ENCODE measurements at regions not wholly inside any gene's neighbourhood (a gene's known extent, or its start where the extent isn't known, plus 50 kb on each side); places are given as distances from the start of the nearest gene placed in this dataset.

GRCh38 chr7:45390180-45390579 is 184.0 kb upstream of the ADCY1 start:
- Histone ChIP-seq H3K4me3 (ENCODE audit: low read length) (no peak overlapping the region), H3K9ac (ENCODE audit: low read length) (no peak overlapping the region), H3K4me1 (ENCODE audit: control insufficient read depth, insufficient read depth, low read length) (no peaks in the 10 kb centered on the region), H3K9me3 (ENCODE audit: control insufficient read depth, low read length) (peaks cover 3% of the 10 kb centered on the region), H3K36me3 (ENCODE audit: control insufficient read depth, insufficient read depth, low read length, severe bottlenecking) (no peaks in the 10 kb centered on the region), H3K27me3 (replicated peaks; ENCODE audit: control insufficient read depth, insufficient read depth, low read length) (peaks cover 2% of the 10 kb centered on the region)
- DNase-seq (ENCODE audit: low read depth) = no peak

GRCh38 chr7:45390731-45391130 is 183.4 kb upstream of the ADCY1 start:
- H3K9ac ChIP-seq (ENCODE audit: low read length) = no peak overlapping the region
- DNase-seq (ENCODE audit: low read depth) = no peak
- H3K4me3 ChIP-seq (ENCODE audit: low read length) = no peak overlapping the region
- H3K36me3 ChIP-seq (ENCODE audit: control insufficient read depth, insufficient read depth, low read length, severe bottlenecking) = no peaks in the 10 kb centered on the region
- H3K4me1 ChIP-seq (ENCODE audit: control insufficient read depth, insufficient read depth, low read length) = no peaks in the 10 kb centered on the region
- H3K9me3 ChIP-seq (ENCODE audit: control insufficient read depth, low read length) = peaks cover 3% of the 10 kb centered on the region
- H3K27me3 ChIP-seq (replicated peaks; ENCODE audit: control insufficient read depth, insufficient read depth, low read length) = peaks cover 2% of the 10 kb centered on the region

GRCh38 chr7:45391618-45392451 is 182.3 kb upstream of the ADCY1 start:
- H3K9me3 ChIP-seq (ENCODE audit: control insufficient read depth, low read length) = peaks cover 3% of the 10 kb centered on the region
- H3K36me3 ChIP-seq (ENCODE audit: control insufficient read depth, insufficient read depth, low read length, severe bottlenecking) = no peaks in the 10 kb centered on the region
- DNase-seq (ENCODE audit: low read depth) = no peak
- no peak overlapping the region for H3K9ac ChIP-seq (ENCODE audit: low read length)
- H3K27me3 ChIP-seq (replicated peaks; ENCODE audit: control insufficient read depth, insufficient read depth, low read length) = peaks cover 2% of the 10 kb centered on the region
- no peak overlapping the region for H3K4me3 ChIP-seq (ENCODE audit: low read length)
- H3K4me1 ChIP-seq (ENCODE audit: control insufficient read depth, insufficient read depth, low read length) = no peaks in the 10 kb centered on the region

GRCh38 chr7:45394117-45394708 is 180.0 kb upstream of the ADCY1 start:
- Histone ChIP-seq H3K9ac (ENCODE audit: low read length) (no peak overlapping the region), H3K9me3 (ENCODE audit: control insufficient read depth, low read length) (peaks cover 3% of the 10 kb centered on the region), H3K4me1 (ENCODE audit: control insufficient read depth, insufficient read depth, low read length) (no peaks in the 10 kb centered on the region), H3K36me3 (ENCODE audit: control insufficient read depth, insufficient read depth, low read length, severe bottlenecking) (no peaks in the 10 kb centered on the region), H3K4me3 (ENCODE audit: low read length) (no peak overlapping the region), H3K27me3 (replicated peaks; ENCODE audit: control insufficient read depth, insufficient read depth, low read length) (peaks cover 2% of the 10 kb centered on the region)
- DNase-seq (ENCODE audit: low read depth) = no peak

- DNase-seq (ENCODE audit: low read depth) = no peak
- Histone ChIP-seq H3K4me3 (ENCODE audit: low read length) (no peak overlapping the region), H3K9ac (ENCODE audit: low read length) (no peak overlapping the region), H3K9me3 (ENCODE audit: control insufficient read depth, low read length) (peaks cover 8% of the 10 kb centered on the region), H3K27me3 (replicated peaks; ENCODE audit: control insufficient read depth, insufficient read depth, low read length) (no peaks in the 10 kb centered on the region), H3K36me3 (ENCODE audit: control insufficient read depth, insufficient read depth, low read length, severe bottlenecking) (no peaks in the 10 kb centered on the region), H3K4me1 (ENCODE audit: control insufficient read depth, insufficient read depth, low read length) (peaks cover 25% of the 10 kb centered on the region)
These were observed 175.1 kb upstream of the ADCY1 start for GRCh38 chr7:45399069-45399468.

GRCh38 chr7:45400680-45401079 is 173.5 kb upstream of the ADCY1 start:
- Histone ChIP-seq H3K4me1 (ENCODE audit: control insufficient read depth, insufficient read depth, low read length) (peaks cover 33% of the 10 kb centered on the region), H3K36me3 (ENCODE audit: control insufficient read depth, insufficient read depth, low read length, severe bottlenecking) (no peaks in the 10 kb centered on the region), H3K9ac (ENCODE audit: low read length) (no peak overlapping the region), H3K4me3 (ENCODE audit: low read length) (no peak overlapping the region), H3K9me3 (ENCODE audit: control insufficient read depth, low read length) (peaks cover 10% of the 10 kb centered on the region), H3K27me3 (replicated peaks; ENCODE audit: control insufficient read depth, insufficient read depth, low read length) (no peaks in the 10 kb centered on the region)
- no peak for DNase-seq (ENCODE audit: low read depth)

- Histone ChIP-seq H3K4me3 (ENCODE audit: low read length) (no peak overlapping the region), H3K9ac (ENCODE audit: low read length) (no peak overlapping the region), H3K27me3 (replicated peaks; ENCODE audit: control insufficient read depth, insufficient read depth, low read length) (no peaks in the 10 kb centered on the region), H3K36me3 (ENCODE audit: control insufficient read depth, insufficient read depth, low read length, severe bottlenecking) (no peaks in the 10 kb centered on the region), H3K4me1 (ENCODE audit: control insufficient read depth, insufficient read depth, low read length) (peaks cover 33% of the 10 kb centered on the region), H3K9me3 (ENCODE audit: control insufficient read depth, low read length) (peaks cover 10% of the 10 kb centered on the region)
- no peak for DNase-seq (ENCODE audit: low read depth)
These were observed 173.0 kb upstream of the ADCY1 start for GRCh38 chr7:45401155-45401554.

- no peaks in the 10 kb centered on the region for H3K27me3 ChIP-seq (replicated peaks; ENCODE audit: control insufficient read depth, insufficient read depth, low read length)
- H3K4me1 ChIP-seq (ENCODE audit: control insufficient read depth, insufficient read depth, low read length) = peaks cover 33% of the 10 kb centered on the region
- peaks cover 10% of the 10 kb centered on the region for H3K9me3 ChIP-seq (ENCODE audit: control insufficient read depth, low read length)
- H3K9ac ChIP-seq (ENCODE audit: low read length) = no peak overlapping the region
- H3K36me3 ChIP-seq (ENCODE audit: control insufficient read depth, insufficient read depth, low read length, severe bottlenecking) = no peaks in the 10 kb centered on the region
- no peak for DNase-seq (ENCODE audit: low read depth)
- H3K4me3 ChIP-seq (ENCODE audit: low read length) = no peak overlapping the region
These were observed 172.3 kb upstream of the ADCY1 start for GRCh38 chr7:45401851-45402250.

- Histone ChIP-seq H3K27me3 (replicated peaks; ENCODE audit: control insufficient read depth, insufficient read depth, low read length) (peaks cover 4% of the 10 kb centered on the region), H3K4me1 (ENCODE audit: control insufficient read depth, insufficient read depth, low read length) (peaks cover 33% of the 10 kb centered on the region), H3K4me3 (ENCODE audit: low read length) (peak overlapping the region; percentile 21), H3K36me3 (ENCODE audit: control insufficient read depth, insufficient read depth, low read length, severe bottlenecking) (no peaks in the 10 kb centered on the region), H3K9me3 (ENCODE audit: control insufficient read depth, low read length) (peaks cover 10% of the 10 kb centered on the region), H3K9ac (ENCODE audit: low read length) (no peak overlapping the region)
- peak; percentile 12 for DNase-seq (ENCODE audit: low read depth)
These were observed 171.5 kb upstream of the ADCY1 start for GRCh38 chr7:45402480-45403218.

- H3K9me3 ChIP-seq (ENCODE audit: control insufficient read depth, low read length) = peaks cover 10% of the 10 kb centered on the region
- no peak overlapping the region for H3K4me3 ChIP-seq (ENCODE audit: low read length)
- H3K4me1 ChIP-seq (ENCODE audit: control insufficient read depth, insufficient read depth, low read length) = peaks cover 33% of the 10 kb centered on the region
- H3K36me3 ChIP-seq (ENCODE audit: control insufficient read depth, insufficient read depth, low read length, severe bottlenecking) = no peaks in the 10 kb centered on the region
- no peak overlapping the region for H3K9ac ChIP-seq (ENCODE audit: low read length)
- no peak for DNase-seq (ENCODE audit: low read depth)
- H3K27me3 ChIP-seq (replicated peaks; ENCODE audit: control insufficient read depth, insufficient read depth, low read length) = peaks cover 8% of the 10 kb centered on the region
These were observed 169.5 kb upstream of the ADCY1 start for GRCh38 chr7:45404622-45405021.

GRCh38 chr7:45407730-45408408 is 166.3 kb upstream of the ADCY1 start:
- Histone ChIP-seq H3K27me3 (replicated peaks; ENCODE audit: control insufficient read depth, insufficient read depth, low read length) (peaks cover 8% of the 10 kb centered on the region), H3K9me3 (ENCODE audit: control insufficient read depth, low read length) (peaks cover 24% of the 10 kb centered on the region), H3K36me3 (ENCODE audit: control insufficient read depth, insufficient read depth, low read length, severe bottlenecking) (no peaks in the 10 kb centered on the region), H3K4me1 (ENCODE audit: control insufficient read depth, insufficient read depth, low read length) (peaks cover 18% of the 10 kb centered on the region), H3K4me3 (ENCODE audit: low read length) (no peak overlapping the region), H3K9ac (ENCODE audit: low read length) (no peak overlapping the region)
- DNase-seq (ENCODE audit: low read depth) = no peak

Data from adipocyte (in vitro differentiated cells).